HUDEP-2 (cell line): ENCODE measurements at regions not wholly inside any gene's neighbourhood (a gene's known extent, or its start where the extent isn't known, plus 50 kb on each side); places are given as distances from the start of the nearest gene placed in this dataset.
"Not testable (repeated sequence)": the region's sequence is repeated elsewhere in the genome, so short reads cannot be mapped to it uniquely, and the experiment has no call there.

Source experiments
- DNase-seq, 76 experiments: peaks; one replicate each; lab custom pipeline; 2025; ENCODE audit not compliant: unreplicated experiment in 76 of 76; lab: John Stamatoyannopoulos, UW

DNA sequence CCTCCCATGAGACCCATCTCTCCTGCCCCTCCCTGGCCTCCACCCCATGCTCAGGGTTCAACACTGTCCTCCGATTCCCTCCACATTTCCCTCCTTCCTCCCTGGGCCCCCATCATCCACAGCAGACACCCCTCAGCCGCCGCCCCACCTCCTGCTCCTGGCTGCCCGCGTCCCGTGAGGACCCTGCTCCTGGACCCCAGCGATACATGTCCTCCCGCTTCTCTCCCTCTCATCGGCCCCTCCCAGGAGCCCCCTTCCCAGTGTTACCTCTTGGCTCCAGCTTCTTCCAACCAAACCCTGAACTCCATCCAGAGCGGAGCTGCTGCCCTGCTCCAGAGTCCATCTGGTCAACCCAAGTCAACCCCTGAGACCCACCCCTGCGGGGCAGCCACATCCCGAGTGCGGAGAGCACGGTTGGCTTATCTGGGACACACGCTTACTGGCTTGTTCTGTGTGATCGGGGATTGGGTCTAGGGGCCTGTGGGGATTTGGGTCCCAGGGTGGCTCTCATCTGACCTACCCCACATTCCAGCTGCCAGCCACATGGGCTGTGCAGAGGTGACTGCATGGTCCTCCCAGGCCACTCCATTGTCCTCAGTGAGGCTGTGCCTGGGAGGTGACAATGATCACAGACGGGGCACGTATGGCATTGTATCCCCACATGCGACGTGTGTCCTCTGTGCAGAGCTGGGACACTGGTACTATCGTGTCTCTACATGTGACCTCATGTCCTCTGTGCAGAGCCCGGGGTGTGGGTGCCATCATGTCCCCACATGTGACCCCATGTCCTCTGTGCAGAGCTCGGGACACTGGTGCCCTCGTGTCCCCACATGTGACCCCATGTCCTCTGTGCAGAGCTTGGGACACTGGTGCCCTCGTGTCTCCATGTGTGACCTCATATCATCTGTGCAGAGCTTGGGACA, 333.6 kb downstream of the ADGRD1 start:
- no peak for DNase-seq

GRCh38 chr12:131287938-131288764, 334.4 kb downstream of the ADGRD1 start:
- DNase-seq, result no peak

- DNase-seq, result not testable (repeated sequence)
Measured at GRCh38 chr12:131288765-131289695, 335.3 kb downstream of the ADGRD1 start.

- not testable (repeated sequence) for DNase-seq
Measured at GRCh38 chr12:131289807-131290206, 336.1 kb downstream of the ADGRD1 start.

DNA sequence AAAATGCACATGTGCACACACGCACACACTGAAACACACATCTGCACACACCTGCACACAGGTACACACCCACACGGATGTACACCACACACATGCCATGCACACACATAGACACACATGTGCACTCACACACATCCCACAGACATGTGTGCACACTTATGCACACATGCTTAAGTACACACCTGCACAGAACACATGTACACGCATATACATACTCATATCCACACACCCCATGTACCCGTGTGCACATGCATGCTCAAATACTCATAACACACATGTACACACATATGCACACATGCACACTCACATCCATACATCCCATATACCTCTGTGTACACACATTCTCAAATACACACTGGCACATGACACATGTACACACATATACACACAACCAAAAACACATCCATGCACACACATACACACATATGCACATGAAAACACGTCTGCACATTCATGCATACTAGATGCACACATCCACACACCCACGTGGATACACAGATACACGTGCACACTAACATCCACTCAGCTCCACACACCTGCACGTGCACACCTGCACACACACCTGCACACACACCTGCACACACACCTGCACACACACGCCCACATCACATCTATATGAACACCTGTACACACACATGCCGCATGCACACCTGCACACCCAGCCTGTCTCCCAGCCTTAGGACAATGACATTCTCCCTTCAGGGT, 336.7 kb downstream of the ADGRD1 start:
- no peak for DNase-seq

- not testable (repeated sequence) for DNase-seq
Measured at GRCh38 chr12:131293071-131294015, 339.6 kb downstream of the ADGRD1 start.

GRCh38 chr12:131294716-131295115, 341.0 kb downstream of the ADGRD1 start:
- not testable (repeated sequence) for DNase-seq

DNA sequence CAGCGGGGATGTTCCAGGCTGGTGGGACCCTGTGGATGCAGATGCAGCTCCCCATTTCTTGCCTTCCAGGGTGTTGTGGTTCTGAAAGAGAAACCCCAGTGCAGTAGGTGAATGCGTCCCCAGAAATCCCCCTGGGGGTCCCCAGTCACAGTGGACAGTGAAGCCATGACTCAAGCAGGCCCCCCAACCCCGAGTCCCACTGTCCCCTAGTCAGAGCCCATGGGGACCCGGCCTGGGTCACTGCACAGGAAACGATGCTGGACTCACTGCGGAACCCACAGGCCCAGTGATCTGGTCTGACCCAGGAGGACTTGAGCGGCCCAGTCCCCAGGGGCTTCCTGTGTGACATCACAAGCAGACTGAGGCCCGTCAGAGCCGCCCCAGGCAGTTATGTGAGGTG, 341.4 kb downstream of the ADGRD1 start:
- not testable (repeated sequence) for DNase-seq

DNA sequence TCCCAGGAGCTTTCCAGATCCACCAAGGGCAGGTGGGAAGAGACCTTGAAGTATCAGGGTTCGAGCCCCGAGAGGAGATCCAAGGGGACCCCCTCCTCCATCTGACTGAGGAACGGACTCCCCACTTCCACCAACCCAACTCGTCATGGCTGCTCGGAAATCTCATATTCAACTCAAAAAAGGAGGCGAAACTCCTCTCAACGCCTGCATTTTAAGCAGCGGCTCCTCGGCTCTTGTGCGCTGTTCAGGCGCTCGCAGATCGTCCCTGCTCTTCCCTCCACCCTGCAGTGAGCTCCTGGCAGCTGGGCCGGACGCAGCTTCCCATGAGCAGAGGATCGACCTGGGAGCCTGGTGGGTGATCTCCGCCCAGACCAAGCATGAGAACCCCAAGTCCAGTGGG, 341.9 kb downstream of the ADGRD1 start:
- not testable (repeated sequence) for DNase-seq

DNA sequence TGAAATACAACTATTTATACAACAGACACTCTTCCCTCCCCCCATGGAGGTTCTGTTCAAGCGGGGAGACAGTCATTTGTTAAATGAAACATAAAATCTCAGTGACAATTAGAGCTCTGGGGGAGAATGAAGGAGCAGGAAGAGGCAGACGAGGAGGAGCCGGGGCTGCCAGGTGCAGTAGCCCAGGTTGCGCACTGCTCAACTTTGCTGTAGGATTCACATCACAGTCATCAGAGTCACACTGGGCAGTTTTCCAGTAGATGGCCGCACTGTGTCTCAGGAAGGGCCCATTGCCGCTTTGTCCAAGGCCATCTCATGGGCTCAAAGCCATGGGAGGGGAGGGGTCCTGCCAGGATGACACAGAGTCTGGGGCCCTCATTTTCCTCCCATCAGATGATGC, 342.4 kb downstream of the ADGRD1 start:
- DNase-seq, result not testable (repeated sequence)

- DNase-seq, result not testable (repeated sequence)
Measured at GRCh38 chr12:131296651-131297050, 342.9 kb downstream of the ADGRD1 start.

DNA sequence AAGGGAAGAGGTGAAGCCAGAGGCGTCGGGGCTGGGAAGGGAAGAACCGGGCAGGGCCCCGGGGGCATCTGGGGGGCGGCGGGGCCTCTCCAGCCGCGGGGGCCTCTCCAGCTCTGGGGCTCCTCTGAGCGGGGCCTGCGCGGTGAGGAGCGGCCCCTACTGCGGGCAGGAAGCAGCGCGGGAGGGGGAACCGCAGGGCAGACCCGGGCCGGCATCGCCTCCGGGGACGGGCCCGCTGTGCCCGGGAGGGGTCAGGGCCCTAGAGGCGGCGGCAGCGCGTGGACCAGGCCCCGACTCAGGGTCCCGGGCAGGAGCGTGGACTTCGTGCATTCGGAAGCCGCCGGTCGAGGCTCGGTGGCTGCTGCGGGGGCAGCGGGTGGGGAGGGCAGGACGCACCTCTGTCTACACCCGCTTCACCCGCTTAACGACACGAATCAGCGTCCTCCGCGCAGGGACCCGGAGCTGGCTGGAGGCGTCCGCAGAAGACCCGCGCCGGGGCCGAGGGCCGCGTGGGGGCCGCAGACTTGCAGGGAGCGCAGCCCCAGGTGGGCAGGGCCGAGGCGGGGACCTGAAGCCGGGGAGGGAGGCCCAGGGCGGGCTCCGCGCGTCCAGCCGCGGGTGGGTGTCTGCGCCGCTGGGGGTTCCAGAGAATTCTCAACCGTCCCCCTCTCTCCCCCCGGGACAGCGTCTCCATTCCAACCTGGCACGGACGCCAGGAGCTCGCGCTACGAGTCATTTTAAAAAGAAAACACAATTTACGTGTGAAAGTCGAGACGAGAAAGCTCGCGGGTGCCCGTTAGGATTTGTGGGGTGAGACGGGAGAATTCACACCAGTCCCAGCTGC, 345.0 kb downstream of the ADGRD1 start:
- DNase-seq, result not testable (repeated sequence)

GRCh38 chr12:131299370-131299701, 345.6 kb downstream of the ADGRD1 start:
- not testable (repeated sequence) for DNase-seq

DNA sequence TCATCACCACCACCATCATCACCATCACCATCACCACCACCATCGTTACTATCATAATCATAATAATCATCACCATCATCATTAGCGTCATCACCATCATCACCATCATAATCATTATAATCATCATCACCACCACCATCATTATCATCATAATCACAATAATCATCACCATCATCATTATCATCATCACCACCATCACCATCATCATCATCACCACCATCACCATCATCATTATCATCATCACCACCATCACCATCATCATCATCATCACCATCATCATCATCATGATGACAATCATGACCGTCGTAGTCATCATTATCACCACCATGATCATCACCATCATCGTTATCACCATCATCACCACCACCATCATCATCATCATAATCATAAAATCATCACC, 349.9 kb downstream of the ADGRD1 start:
- not testable (repeated sequence) for DNase-seq

DNA sequence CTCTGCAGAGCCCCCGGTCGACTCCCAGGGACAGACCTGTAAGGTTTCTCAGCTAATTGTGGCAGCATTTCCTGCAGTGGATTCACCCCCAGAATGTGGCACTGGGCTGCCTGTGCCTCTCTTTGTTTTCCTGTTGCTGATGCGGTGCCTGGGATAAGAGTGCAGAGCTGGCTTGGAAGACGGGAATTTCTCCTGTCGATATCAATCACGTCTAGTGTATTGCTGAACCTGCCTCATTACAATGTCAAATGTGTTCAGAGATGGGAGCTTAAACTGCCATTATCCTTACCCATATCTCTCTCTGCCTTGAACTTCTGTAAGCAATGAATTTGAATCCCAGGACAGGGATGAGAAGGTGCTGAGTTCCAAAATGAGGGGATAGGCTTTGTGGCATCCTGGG, 350.9 kb downstream of the ADGRD1 start:
- DNase-seq, result not testable (repeated sequence)

GRCh38 chr12:131309700-131310099, 356.0 kb downstream of the ADGRD1 start:
- DNase-seq, result no peak

GRCh38 chr12:131310227-131310969, 356.7 kb downstream of the ADGRD1 start:
- DNase-seq, result not testable (repeated sequence)
